GM12878 (cell line): ENCODE measurements at regions not wholly inside any gene's neighbourhood (a gene's known extent, or its start where the extent isn't known, plus 50 kb on each side); places are given as distances from the start of the nearest gene placed in this dataset.

Source experiments
- ATAC-seq: fragments of 200-7000 bp; cut with Tn5 transposase; 3 replicates; pipeline ENCODE4 v1.9.1; 2020; ENCODE audit warnings: mild to moderate bottlenecking, moderate library complexity
- BruUV-seq: library from RNA; stranded (reverse); fragments of 400-500 nt; replicated peaks from 2 replicates; lab custom pipeline; 2021; lab: Mats Ljungman, UMichigan
- CTCF ChIA-PET: fragments of 300-600 bp; sonication (Branson Sonifier 250); formaldehyde crosslinking; extraction: SDS; loops from one replicate; lab custom pipeline; 2021; ENCODE audit warnings: inconsistent platforms; lab: Yijun Ruan, JAX
- POLR2A ChIA-PET: fragments of 350-600 bp; formaldehyde crosslinking; extraction: SDS; loops from one replicate; lab custom pipeline; 2021; ENCODE audit warnings: inconsistent platforms; lab: Charles Lee
- RAD21 ChIA-PET: fragments of 300-600 bp; sonication (Branson Sonifier 250); formaldehyde crosslinking; loops from one replicate; lab custom pipeline; 2023; ENCODE audit warnings: antibody characterized with exemption; ENCODE audit not compliant: unreplicated experiment; lab: Charles Lee
- SMC1A ChIA-PET: fragments of 300-600 bp; sonication (Branson Sonifier 250); formaldehyde crosslinking; loops from one replicate; lab custom pipeline; 2023; ENCODE audit not compliant: unreplicated experiment, uncharacterized antibody; lab: Charles Lee
- DNase-seq: peaks from one replicate; pipeline ENCODE4 v3.0.0-alpha.2; 2011; ENCODE audit warnings: low read depth, low spot score
- FAIRE-seq: peaks from 3 replicates; lab custom pipeline; 2011; peaks lifted over from hg19 to GRCh38; lab: Jason Lieb, UNC
- H2AFZ ChIP-seq: 2 replicates; pipeline ENCODE4 v1.6.0; 2011; ENCODE audit warnings: low read depth, low read length, control low read depth; ENCODE audit not compliant: control insufficient read depth
- H3K27ac ChIP-seq: 2 replicates; pipeline ENCODE4 v1.5.1; 2011; ENCODE audit warnings: control low read depth; ENCODE audit not compliant: control insufficient read depth, insufficient read depth
- H3K27me3 ChIP-seq, 2 experiments: replicated peaks in 1 of 2; 2 replicates each; pipeline versions ENCODE4 v1.6.0 to v1.6.1; 2011; ENCODE audit warnings: low read length in 1 of 2; ENCODE audit not compliant: control insufficient read depth in 2 of 2, insufficient read depth in 2 of 2
- H3K36me3 ChIP-seq, 2 experiments: 2 replicates each; pipeline ENCODE4 v1.5.1; 2011; ENCODE audit warnings: low read length in 1 of 2; ENCODE audit not compliant: control insufficient read depth in 2 of 2, insufficient read depth in 2 of 2
- H3K4me1 ChIP-seq: 2 replicates; pipeline ENCODE4 v1.6.1; 2011; ENCODE audit warnings: mild to moderate bottlenecking, low read length, moderate library complexity, mixed read lengths; ENCODE audit not compliant: control insufficient read depth, insufficient read depth
- H3K4me2 ChIP-seq: 2 replicates; pipeline ENCODE4 v1.6.0; 2011; ENCODE audit warnings: control low read depth; ENCODE audit not compliant: control insufficient read depth, insufficient read depth
- H3K4me3 ChIP-seq: fragments of 200-600 bp; sonication (generic); 2 replicates; pipeline ENCODE4 v1.5.1; 2016
- H3K79me2 ChIP-seq: 2 replicates; pipeline ENCODE4 v1.6.0; 2011; ENCODE audit warnings: low read length; ENCODE audit not compliant: control insufficient read depth, insufficient read depth
- H3K9ac ChIP-seq: 2 replicates; pipeline ENCODE4 v1.8.0; 2011; ENCODE audit warnings: low read length, control low read depth, mixed read lengths; ENCODE audit not compliant: control insufficient read depth, insufficient read depth
- H3K9me3 ChIP-seq: replicated peaks from 3 replicates; pipeline ENCODE4 v1.5.1; 2011; ENCODE audit warnings: mild to moderate bottlenecking, low read length; ENCODE audit not compliant: control insufficient read depth, insufficient read depth
- H4K20me1 ChIP-seq: 2 replicates; pipeline ENCODE4 v1.6.0; 2011; ENCODE audit not compliant: control insufficient read depth, insufficient read depth
- ELK1 ChIP-seq: IDR thresholded peaks from 2 replicates; pipeline ENCODE4 v1.6.1; 2012; ENCODE audit warnings: low read depth, low read length, improper control_type of control experiment
- MEF2B ChIP-seq: fragments of 450-650 bp; IDR thresholded peaks from 2 replicates; pipeline ENCODE4 v1.6.1; 2018; ENCODE audit warnings: mild to moderate bottlenecking, moderate library complexity; ENCODE audit not compliant: partially characterized antibody, poor library complexity, severe bottlenecking
- NKRF ChIP-seq: fragments of 450-650 bp; conservative IDR thresholded peaks from 2 replicates; pipeline ENCODE4 v1.6.1; 2017; ENCODE audit warnings: mild to moderate bottlenecking, moderate library complexity
- POLR2AphosphoS5 ChIP-seq: IDR thresholded peaks from 2 replicates; pipeline ENCODE4 v1.6.1; 2011; ENCODE audit warnings: mild to moderate bottlenecking, low read length, inconsistent platforms
- REST ChIP-seq: IDR thresholded peaks from 2 replicates; pipeline ENCODE4 v1.6.1; 2012; ENCODE audit warnings: mild to moderate bottlenecking, low read depth, low read length
- RFX5 ChIP-seq: IDR thresholded peaks from 2 replicates; pipeline ENCODE4 v1.6.1; 2011; ENCODE audit warnings: low read depth, low read length, improper control_type of control experiment
- WGBS: methylation state at CpG from one replicate; pipeline ENCODE4 v1.1.6; 2016; ENCODE audit warnings: low lambda C conversion rate; ENCODE audit not compliant: insufficient replicate concordance, insufficient coverage; ENCODE audit errors: missing lambda C conversion rate; 5-methylcytosine and 5-hydroxymethylcytosine counted together
- in situ Hi-C: fragments of 300-500 bp; cut with MboI; formaldehyde crosslinking; loops from 9 replicates; pipeline ENCODE4 v1.14.3; 2018; ENCODE audit warnings: mixed read lengths
- intact Hi-C: fragments of 100-400 bp; cut with micrococcal nuclease; formaldehyde crosslinking; loops from one replicate; pipeline ENCODE4 v1.14.2; 2022; ENCODE audit not compliant: unreplicated experiment

DNA sequence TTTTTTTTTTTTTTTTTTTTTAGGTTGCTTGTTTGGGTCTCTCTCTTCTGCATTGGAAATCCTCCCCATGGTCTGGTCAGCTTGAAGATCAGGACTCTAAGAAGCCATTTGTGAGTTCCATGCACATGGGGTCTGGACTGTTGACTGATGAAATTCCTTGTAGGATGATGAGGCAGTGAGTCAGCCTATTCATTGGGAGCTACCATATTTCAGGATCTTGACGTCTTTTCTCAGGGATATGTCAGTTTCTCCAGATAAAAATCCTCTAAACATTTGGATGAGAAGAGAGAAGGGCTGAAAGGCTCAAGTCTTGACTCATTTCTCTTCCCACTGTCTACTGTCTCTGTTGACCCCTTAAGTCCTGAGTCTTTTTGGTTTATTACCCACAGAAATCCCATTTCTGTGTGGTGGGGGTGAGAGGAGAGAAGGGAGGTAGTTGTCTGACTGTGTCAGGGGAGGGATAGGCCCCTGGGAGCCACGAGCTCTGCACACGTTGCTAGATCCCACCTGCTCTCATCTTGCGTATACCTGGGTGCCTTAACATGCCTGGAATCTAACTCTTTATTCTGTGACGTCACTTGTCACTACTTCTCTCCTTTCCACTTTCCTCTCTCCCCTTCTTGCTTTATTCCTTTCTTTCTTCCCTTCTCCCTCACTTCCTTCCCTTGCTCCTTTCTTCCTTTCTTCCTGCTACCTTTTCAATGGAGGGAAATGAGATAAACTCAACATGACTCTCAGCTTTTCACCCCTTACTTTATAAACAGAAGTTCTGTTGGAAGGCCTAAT lies 333.1 kb upstream of the XYLT1 start:
- ATAC-seq (no peak), DNase-seq (no peak), FAIRE-seq (no peak)
- ChIA-PET POLR2A (no interaction called here), CTCF (interaction anchor here (0.6 kb wide), 1 partner anchor 139 kb away, joined by 3 read pairs; no protein-coding TSS in a partner anchor), RAD21 (no interaction called here), SMC1A (no interaction called here)
- no peak overlapping the region for H3K4me3 ChIP-seq
- TF ChIP-seq ELK1, result no peak
- no peak for TF ChIP-seq MEF2B
- TF ChIP-seq POLR2AphosphoS5, result no peak
- 10% methylated on average over 5 of the region's 5 CpGs for WGBS
- in situ Hi-C loops, result no loop called here
- peaks cover 2% of the 10 kb centered on the region; the same call in 1 of the 2 replicates for H4K20me1 ChIP-seq
- H3K9ac ChIP-seq, result no peak overlapping the region
- H3K27me3 ChIP-seq, result no peaks in the 10 kb centered on the region
- no peak overlapping the region for H3K27ac ChIP-seq
- intact Hi-C loops, result no loop called here
- H2AFZ ChIP-seq, result no peak overlapping the region
- H3K4me1 ChIP-seq, result no peaks in the 10 kb centered on the region
- no peak overlapping the region for H3K4me2 ChIP-seq
- H3K79me2 ChIP-seq, result no peaks in the 10 kb centered on the region
- BruUV-seq, result no TSS peak
- no peaks in the 10 kb centered on the region for H3K9me3 ChIP-seq
- no peaks in the 10 kb centered on the region for H3K36me3 ChIP-seq

GRCh38 chr16:17802571-17802970 lies 331.8 kb upstream of the XYLT1 start:
- FAIRE-seq (no peak), ATAC-seq (no peak), DNase-seq (no peak)
- no peak overlapping the region for H3K27ac ChIP-seq
- H3K9me3 ChIP-seq, result no peaks in the 10 kb centered on the region
- no TSS peak for BruUV-seq
- intact Hi-C loops, result no loop called here
- peaks cover 2% of the 10 kb centered on the region; the same call in 1 of the 2 replicates for H4K20me1 ChIP-seq
- no peaks in the 10 kb centered on the region for H3K79me2 ChIP-seq
- SMC1A ChIA-PET, result no interaction called here
- no peak overlapping the region for H3K4me2 ChIP-seq
- no peak overlapping the region for H3K4me3 ChIP-seq
- WGBS, result 40% methylated on average over 1 of the region's 1 CpG
- RAD21 ChIA-PET, result no interaction called here
- no peaks in the 10 kb centered on the region for H3K27me3 ChIP-seq
- no peak overlapping the region for H2AFZ ChIP-seq
- H3K4me1 ChIP-seq, result no peaks in the 10 kb centered on the region
- H3K36me3 ChIP-seq, result no peaks in the 10 kb centered on the region
- in situ Hi-C loops, result no loop called here
- POLR2A ChIA-PET, result no interaction called here
- no peak overlapping the region for H3K9ac ChIP-seq
- CTCF ChIA-PET, result no interaction called here
- TF ChIP-seq NKRF (no peak), REST (no peak), RFX5 (no peak)
